GM12874 (cell line): ENCODE measurements at regions not wholly inside any gene's neighbourhood (a gene's known extent, or its start where the extent isn't known, plus 50 kb on each side); places are given as distances from the start of the nearest gene placed in this dataset.

Source experiments
- TF ChIP-seq, protein P1 (sequence below): IDR thresholded peaks from 2 replicates; pipeline ENCODE4 v1.5.1; 2011; ENCODE audit warnings: low read depth, mild to moderate bottlenecking, control low read depth, low read length, moderate library complexity; ENCODE audit not compliant: insufficient read depth

DNA sequence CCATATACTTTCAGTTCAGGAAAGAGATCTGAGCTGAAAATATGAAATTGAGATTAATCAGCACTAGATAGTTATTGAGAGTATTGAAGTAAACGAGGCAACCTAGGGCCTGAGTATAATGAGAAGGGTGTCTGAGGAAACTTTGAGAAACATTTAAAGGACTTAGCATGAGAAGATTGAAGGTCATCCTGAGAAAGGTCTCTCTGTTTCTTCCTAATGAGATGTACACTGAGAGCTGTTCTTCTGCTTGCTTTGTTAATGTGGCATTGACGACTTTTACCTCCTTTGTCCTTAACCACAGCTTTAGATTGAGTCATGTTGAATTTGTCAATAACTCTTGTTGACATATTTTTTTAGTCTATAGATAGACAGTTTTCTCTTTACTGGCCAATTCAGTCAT is 145.1 kb upstream of the ACTBL2 start:
- TF ChIP-seq, protein P1, sequence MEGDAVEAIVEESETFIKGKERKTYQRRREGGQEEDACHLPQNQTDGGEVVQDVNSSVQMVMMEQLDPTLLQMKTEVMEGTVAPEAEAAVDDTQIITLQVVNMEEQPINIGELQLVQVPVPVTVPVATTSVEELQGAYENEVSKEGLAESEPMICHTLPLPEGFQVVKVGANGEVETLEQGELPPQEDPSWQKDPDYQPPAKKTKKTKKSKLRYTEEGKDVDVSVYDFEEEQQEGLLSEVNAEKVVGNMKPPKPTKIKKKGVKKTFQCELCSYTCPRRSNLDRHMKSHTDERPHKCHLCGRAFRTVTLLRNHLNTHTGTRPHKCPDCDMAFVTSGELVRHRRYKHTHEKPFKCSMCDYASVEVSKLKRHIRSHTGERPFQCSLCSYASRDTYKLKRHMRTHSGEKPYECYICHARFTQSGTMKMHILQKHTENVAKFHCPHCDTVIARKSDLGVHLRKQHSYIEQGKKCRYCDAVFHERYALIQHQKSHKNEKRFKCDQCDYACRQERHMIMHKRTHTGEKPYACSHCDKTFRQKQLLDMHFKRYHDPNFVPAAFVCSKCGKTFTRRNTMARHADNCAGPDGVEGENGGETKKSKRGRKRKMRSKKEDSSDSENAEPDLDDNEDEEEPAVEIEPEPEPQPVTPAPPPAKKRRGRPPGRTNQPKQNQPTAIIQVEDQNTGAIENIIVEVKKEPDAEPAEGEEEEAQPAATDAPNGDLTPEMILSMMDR: no peak

DNA sequence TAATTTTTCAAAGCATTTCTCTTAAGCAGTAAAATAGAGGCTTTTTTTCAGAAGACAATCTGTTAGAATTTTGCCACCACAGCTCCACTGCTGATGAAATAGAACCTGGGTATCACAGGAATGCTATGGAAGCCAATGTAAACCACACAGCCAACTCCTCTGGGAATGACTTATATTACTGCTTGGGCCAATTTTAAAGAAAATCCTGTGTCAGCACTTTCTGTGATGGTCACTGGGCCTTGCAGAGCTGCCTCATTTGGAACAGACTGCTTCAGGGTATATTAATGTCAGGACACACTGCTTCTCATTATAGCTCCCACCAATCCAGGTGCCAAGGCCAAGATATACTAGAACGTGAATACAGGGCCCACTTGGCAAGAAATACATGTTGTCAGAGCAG is 144.1 kb upstream of the ACTBL2 start:
- TF ChIP-seq, protein P1: no peak

DNA sequence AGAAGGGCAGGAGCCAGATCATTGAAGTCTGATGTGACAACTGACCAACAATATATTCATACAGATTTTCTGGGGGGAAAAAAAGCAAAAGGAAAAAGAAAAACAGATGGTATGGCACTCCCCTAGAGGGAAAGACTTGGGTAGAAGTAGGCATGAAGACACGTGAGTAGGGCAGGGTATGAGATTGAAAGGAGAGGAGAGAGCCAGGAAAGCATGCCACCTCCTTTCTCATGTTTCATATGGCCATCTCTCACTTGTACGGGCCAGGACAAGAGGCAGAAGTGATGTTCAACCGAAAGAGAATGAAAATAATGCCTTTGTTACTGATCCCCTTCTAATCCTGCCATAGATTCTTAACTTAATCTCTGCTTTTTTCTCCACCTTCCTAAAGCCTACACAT is 139.0 kb upstream of the ACTBL2 start:
- TF ChIP-seq, protein P1: no peak

DNA sequence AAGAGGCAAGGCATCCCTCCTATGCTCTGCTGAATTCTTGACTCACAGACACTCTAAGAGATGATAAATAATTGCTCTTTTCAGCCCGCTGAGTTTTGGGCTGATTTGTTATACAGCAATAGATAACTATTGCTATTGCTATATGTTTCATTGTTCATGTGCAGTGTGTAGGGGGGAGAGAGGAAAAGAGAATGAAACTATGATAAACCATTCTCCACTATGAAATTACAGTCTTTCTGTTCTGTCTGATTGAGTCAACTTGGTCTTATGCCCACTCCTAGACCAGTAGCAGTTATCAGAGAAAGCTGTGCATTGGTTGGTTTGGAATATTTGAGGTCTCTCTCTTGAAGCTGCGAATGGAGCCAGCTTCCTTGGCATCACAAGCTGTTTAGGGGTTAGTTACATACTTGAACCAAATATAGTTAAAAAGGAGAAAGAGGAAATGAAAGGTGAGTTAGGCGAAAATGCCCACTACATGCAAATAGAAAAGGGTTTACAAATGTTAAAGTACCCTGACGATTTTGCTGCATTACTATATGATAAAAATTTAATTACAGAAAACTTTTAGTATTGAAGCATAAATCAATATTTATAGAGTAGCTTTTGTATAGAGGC is 136.3 kb upstream of the ACTBL2 start:
- TF ChIP-seq, protein P1: no peak

DNA sequence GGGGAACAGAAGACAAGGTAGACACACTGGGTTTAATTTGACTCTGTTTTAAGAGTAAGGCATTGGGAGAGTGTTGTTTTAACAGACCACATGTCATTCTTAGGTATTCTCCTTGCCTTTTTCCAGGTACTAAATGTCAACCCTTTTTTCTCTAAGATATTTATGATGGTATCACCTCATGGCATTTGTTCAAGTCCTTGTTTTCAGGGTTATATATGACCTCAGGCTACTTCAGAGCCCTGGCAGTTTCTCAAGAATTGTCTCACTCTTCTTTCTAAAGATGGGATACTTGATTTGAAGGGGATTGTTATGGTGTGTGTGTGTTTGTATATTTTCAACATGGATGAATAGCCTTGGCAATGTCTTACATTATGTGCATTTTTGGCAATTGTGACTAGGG is 131.1 kb upstream of the ACTBL2 start:
- TF ChIP-seq, protein P1: no peak

GRCh38 chr5:57611177-57611576 is 128.6 kb upstream of the ACTBL2 start:
- TF ChIP-seq, protein P1: no peak

DNA sequence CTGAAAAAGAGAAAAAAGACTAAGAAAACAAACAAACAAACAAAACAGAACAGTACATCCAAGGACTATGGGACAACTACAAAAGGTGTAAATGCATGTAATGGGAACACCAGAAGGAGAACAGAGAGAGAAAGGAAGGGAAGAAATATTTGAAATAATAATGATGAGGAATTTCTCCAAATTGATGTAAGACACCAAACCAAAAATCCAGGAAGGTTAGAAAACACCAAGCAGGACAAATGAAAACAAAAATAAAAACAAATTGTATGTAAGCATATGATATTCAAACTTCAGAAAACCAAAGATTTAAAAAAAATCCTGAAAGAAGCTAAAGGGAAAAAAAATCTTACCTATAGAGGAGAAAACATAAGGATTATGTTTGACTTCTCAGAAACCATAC is 125.9 kb upstream of the ACTBL2 start:
- TF ChIP-seq, protein P1: no peak

- TF ChIP-seq, protein P1: no peak
These were observed 119.4 kb upstream of the ACTBL2 start for GRCh38 chr5:57601996-57602395.
